ENCODE measurements at regions not wholly inside any gene's neighbourhood (a gene's known extent, or its start where the extent isn't known, plus 50 kb on each side); places are given as distances from the start of the nearest gene placed in this dataset.

- TF ChIP-seq CTCF (IDR thresholded peaks at IDR 0.05; ENCODE audit: insufficient read depth, low read depth, low read length), result no peak
- TF ChIP-seq EZH2 (IDR thresholded peaks at IDR 0.05; ENCODE audit: insufficient read depth, low read length), result no peak
Measured at GRCh38 chr20:11072982-11073381, 399.2 kb upstream of the JAG1 start.
